ENCODE measurements at regions not wholly inside any gene's neighbourhood (a gene's known extent, or its start where the extent isn't known, plus 50 kb on each side); places are given as distances from the start of the nearest gene placed in this dataset.

- WGBS (ENCODE audit: insufficient coverage) = 100% methylated on average over 2 of the region's 2 CpGs
- Mint-ChIP-seq H3K27ac (no peak overlapping the region), H3K36me3 (peaks cover 7% of the 10 kb centered on the region), H3K4me1 (no peaks in the 10 kb centered on the region), H3K27me3 (ENCODE audit: low read depth in 2 of 2) (no peaks in the 10 kb centered on the region), H3K4me3 (no peak overlapping the region), H3K9me3 (peaks cover 9 to 13% of the 10 kb centered on the region in 2 donors)
- Histone ChIP-seq H3K36me3 (ENCODE audit: control insufficient read depth, insufficient read depth, low read length) (no peaks in the 10 kb centered on the region), H3K27ac (ENCODE audit: low read length) (no peak overlapping the region), H3K9me3 (ENCODE audit: control insufficient read depth, insufficient read depth, low read length) (no peaks in the 10 kb centered on the region), H3K27me3 (ENCODE audit: control insufficient read depth, insufficient read depth, low read length) (no peaks in the 10 kb centered on the region), H3K4me3 (ENCODE audit: low read length) (no peak overlapping the region), H3K4me1 (ENCODE audit: control insufficient read depth, insufficient read depth, low read length) (no peaks in the 10 kb centered on the region)
- intact Hi-C loops (cut with micrococcal nuclease) = no loop called here
- ATAC-seq = no peak
- DNase-seq = no peak
- no peak for TF ChIP-seq CTCF (IDR thresholded peaks at IDR 0.05)
Measured at GRCh38 chr1:195562074-195562473, 1046.2 kb downstream of the KCNT2 start.

- Histone ChIP-seq H3K36me3 (ENCODE audit: control insufficient read depth, insufficient read depth, low read length) (no peaks in the 10 kb centered on the region), H3K27ac (ENCODE audit: low read length) (no peak overlapping the region), H3K27me3 (ENCODE audit: control insufficient read depth, insufficient read depth, low read length) (no peaks in the 10 kb centered on the region), H3K4me1 (ENCODE audit: control insufficient read depth, insufficient read depth, low read length) (no peaks in the 10 kb centered on the region), H3K9me3 (ENCODE audit: control insufficient read depth, insufficient read depth, low read length) (no peaks in the 10 kb centered on the region), H3K4me3 (ENCODE audit: low read length) (no peak overlapping the region)
- Mint-ChIP-seq H3K36me3 (no peaks in the 10 kb centered on the region), H3K4me1 (no peaks in the 10 kb centered on the region), H3K4me3 (no peak overlapping the region), H3K27ac (no peak overlapping the region), H3K27me3 (ENCODE audit: low read depth in 2 of 2) (no peaks in the 10 kb centered on the region), H3K9me3 (peaks cover 5 to 6% of the 10 kb centered on the region in 2 donors)
- intact Hi-C loops (cut with micrococcal nuclease) = no loop called here
- DNase-seq (no peak), ATAC-seq (no peak)
- WGBS (ENCODE audit: insufficient coverage) = 78% methylated on average over 4 of the region's 5 CpGs
- TF ChIP-seq CTCF (IDR thresholded peaks at IDR 0.05) = no peak
Measured at GRCh38 chr1:195550071-195550862, 1058.0 kb downstream of the KCNT2 start.

- DNase-seq (no peak), ATAC-seq (no peak)
- no peaks in the 10 kb centered on the region for H3K4me1 Mint-ChIP-seq
- peaks cover 12% of the 10 kb centered on the region for H3K36me3 Mint-ChIP-seq
- no peaks in the 10 kb centered on the region for H3K27me3 ChIP-seq (ENCODE audit: control insufficient read depth, insufficient read depth, low read length)
- no peak overlapping the region for H3K4me3 Mint-ChIP-seq
- no peaks in the 10 kb centered on the region for H3K4me1 ChIP-seq (ENCODE audit: control insufficient read depth, insufficient read depth, low read length)
- H3K27ac ChIP-seq (ENCODE audit: low read length) = no peak overlapping the region
- H3K9me3 ChIP-seq (ENCODE audit: control insufficient read depth, insufficient read depth, low read length) = no peaks in the 10 kb centered on the region
- intact Hi-C loops (cut with micrococcal nuclease) = no loop called here
- WGBS (ENCODE audit: insufficient coverage) = 33% methylated on average over 1 of the region's 2 CpGs
- H3K4me3 ChIP-seq (ENCODE audit: low read length) = no peak overlapping the region
- H3K27ac Mint-ChIP-seq = no peak overlapping the region
- TF ChIP-seq CTCF (IDR thresholded peaks at IDR 0.05) = no peak
- H3K36me3 ChIP-seq (ENCODE audit: control insufficient read depth, insufficient read depth, low read length) = no peaks in the 10 kb centered on the region
- no peaks in the 10 kb centered on the region for H3K27me3 Mint-ChIP-seq (ENCODE audit: low read depth in 2 of 2)
- peaks cover 19 to 27% of the 10 kb centered on the region in 2 donors for H3K9me3 Mint-ChIP-seq
Measured at GRCh38 chr1:195530961-195531360, 1077.3 kb downstream of the KCNT2 start.

- H3K4me3 ChIP-seq (ENCODE audit: low read length) = no peak overlapping the region
- peaks cover 23 to 31% of the 10 kb centered on the region in 2 donors for H3K9me3 Mint-ChIP-seq
- no peak overlapping the region for H3K27ac ChIP-seq (ENCODE audit: low read length)
- 78% methylated on average over 1 of the region's 1 CpG for WGBS (ENCODE audit: insufficient coverage)
- ATAC-seq = no peak
- no peak overlapping the region for H3K4me3 Mint-ChIP-seq
- no peaks in the 10 kb centered on the region for H3K36me3 ChIP-seq (ENCODE audit: control insufficient read depth, insufficient read depth, low read length)
- intact Hi-C loops (cut with micrococcal nuclease) = no loop called here
- peaks cover 12% of the 10 kb centered on the region for H3K36me3 Mint-ChIP-seq
- no peaks in the 10 kb centered on the region for H3K9me3 ChIP-seq (ENCODE audit: control insufficient read depth, insufficient read depth, low read length)
- H3K4me1 Mint-ChIP-seq = no peaks in the 10 kb centered on the region
- no peaks in the 10 kb centered on the region for H3K27me3 Mint-ChIP-seq (ENCODE audit: low read depth in 2 of 2)
- no peaks in the 10 kb centered on the region for H3K4me1 ChIP-seq (ENCODE audit: control insufficient read depth, insufficient read depth, low read length)
- no peak for TF ChIP-seq CTCF (IDR thresholded peaks at IDR 0.05)
- no peak for DNase-seq
- no peak overlapping the region for H3K27ac Mint-ChIP-seq
- no peaks in the 10 kb centered on the region for H3K27me3 ChIP-seq (ENCODE audit: control insufficient read depth, insufficient read depth, low read length)
Measured at GRCh38 chr1:195529881-195530280, 1078.4 kb downstream of the KCNT2 start.

Measured in natural killer cell (primary cell).